ENCODE measurements at regions not wholly inside any gene's neighbourhood (a gene's known extent, or its start where the extent isn't known, plus 50 kb on each side); places are given as distances from the start of the nearest gene placed in this dataset.

- Histone ChIP-seq H3K4me3 (ENCODE audit: low read depth in 1 of 2, low read length in 1 of 2) (no peak overlapping the region), H3K27ac (no peak overlapping the region), H3K36me3 (no peaks in the 10 kb centered on the region), H3K4me1 (ENCODE audit: control insufficient read depth in 1 of 2, insufficient read depth in 1 of 2, low read depth in 1 of 2, low read length in 1 of 2) (peaks cover 16 to 22% of the 10 kb centered on the region in 2 experiments), H3K27me3 (no peaks in the 10 kb centered on the region), H3K9me3 (no peaks in the 10 kb centered on the region)
- TF ChIP-seq CTCF (IDR thresholded peaks at IDR 0.05), result no peak
Observed at GRCh38 chr2:175627405-175627804, 374.7 kb downstream of the LNPK start.

GRCh38 chr2:175626796-175627195 is 375.3 kb downstream of the LNPK start:
- H3K4me1 ChIP-seq (ENCODE audit: control insufficient read depth in 1 of 2, insufficient read depth in 1 of 2, low read depth in 1 of 2, low read length in 1 of 2), result peaks cover 16 to 22% of the 10 kb centered on the region in 2 experiments
- no peaks in the 10 kb centered on the region for H3K36me3 ChIP-seq
- TF ChIP-seq CTCF (IDR thresholded peaks at IDR 0.05), result no peak
- no peak overlapping the region for H3K27ac ChIP-seq
- no peak overlapping the region for H3K4me3 ChIP-seq (ENCODE audit: low read depth in 1 of 2, low read length in 1 of 2)
- H3K27me3 ChIP-seq, result no peaks in the 10 kb centered on the region
- H3K9me3 ChIP-seq, result no peaks in the 10 kb centered on the region

GRCh38 chr2:175624785-175625184 is 377.3 kb downstream of the LNPK start:
- TF ChIP-seq CTCF (IDR thresholded peaks at IDR 0.05), result no peak
- H3K9me3 ChIP-seq, result no peaks in the 10 kb centered on the region
- no peaks in the 10 kb centered on the region for H3K36me3 ChIP-seq
- peaks cover 9 to 16% of the 10 kb centered on the region in 2 experiments for H3K4me1 ChIP-seq (ENCODE audit: control insufficient read depth in 1 of 2, insufficient read depth in 1 of 2, low read depth in 1 of 2, low read length in 1 of 2)
- H3K27ac ChIP-seq, result no peak overlapping the region
- H3K4me3 ChIP-seq (ENCODE audit: low read depth in 1 of 2, low read length in 1 of 2), result no peak overlapping the region
- no peaks in the 10 kb centered on the region for H3K27me3 ChIP-seq

GRCh38 chr2:175624211-175624761 is 377.8 kb downstream of the LNPK start:
- Histone ChIP-seq H3K4me1 (ENCODE audit: control insufficient read depth in 1 of 2, insufficient read depth in 1 of 2, low read depth in 1 of 2, low read length in 1 of 2) (peaks cover 8 to 16% of the 10 kb centered on the region in 2 experiments), H3K27ac (peak overlapping the region; percentile 19), H3K9me3 (no peaks in the 10 kb centered on the region), H3K27me3 (no peaks in the 10 kb centered on the region), H3K4me3 (ENCODE audit: low read depth in 1 of 2, low read length in 1 of 2) (no peak overlapping the region), H3K36me3 (no peaks in the 10 kb centered on the region)
- no peak for TF ChIP-seq CTCF (IDR thresholded peaks at IDR 0.05)

GRCh38 chr2:175621821-175622220 is 380.2 kb downstream of the LNPK start:
- no peaks in the 10 kb centered on the region for H3K9me3 ChIP-seq
- H3K36me3 ChIP-seq, result no peaks in the 10 kb centered on the region
- no peak overlapping the region for H3K4me3 ChIP-seq (ENCODE audit: low read depth in 1 of 2, low read length in 1 of 2)
- H3K4me1 ChIP-seq (ENCODE audit: control insufficient read depth in 1 of 2, insufficient read depth in 1 of 2, low read depth in 1 of 2, low read length in 1 of 2), result peaks cover 8 to 16% of the 10 kb centered on the region in 2 experiments
- TF ChIP-seq CTCF (IDR thresholded peaks at IDR 0.05), result no peak
- H3K27ac ChIP-seq, result no peak overlapping the region
- H3K27me3 ChIP-seq, result no peaks in the 10 kb centered on the region
